Panc1 (cell line): ENCODE measurements at regions not wholly inside any gene's neighbourhood (a gene's known extent, or its start where the extent isn't known, plus 50 kb on each side); places are given as distances from the start of the nearest gene placed in this dataset.

Experiments used
- CTCF ChIP-seq: fragments of 450-650 bp; IDR thresholded peaks from 2 replicates; pipeline ENCODE4 v1.5.1; 2017; ENCODE audit warnings: mild to moderate bottlenecking
- POLR2AphosphoS5 ChIP-seq: IDR thresholded peaks from 2 replicates; pipeline ENCODE4 v1.6.1; 2012; ENCODE audit warnings: mild to moderate bottlenecking, low read depth, low read length, moderate library complexity
- TCF7L2 ChIP-seq: IDR thresholded peaks from 2 replicates; pipeline ENCODE4 v1.6.1; 2011; ENCODE audit warnings: mild to moderate bottlenecking, low read depth, low read length, inconsistent platforms
- TF ChIP-seq, protein P1 (sequence below), 2 experiments: IDR thresholded peaks; 2 replicates each; pipeline ENCODE4 v1.6.1; 2011 to 2012; ENCODE audit warnings: low read depth in 2 of 2, control low read depth in 1 of 2, low read length in 1 of 2, mild to moderate bottlenecking in 1 of 2, moderate library complexity in 1 of 2; ENCODE audit not compliant: insufficient read depth in 1 of 2

- TF ChIP-seq CTCF (no peak), POLR2AphosphoS5 (no peak), TCF7L2 (no peak)
- TF ChIP-seq, protein P1, sequence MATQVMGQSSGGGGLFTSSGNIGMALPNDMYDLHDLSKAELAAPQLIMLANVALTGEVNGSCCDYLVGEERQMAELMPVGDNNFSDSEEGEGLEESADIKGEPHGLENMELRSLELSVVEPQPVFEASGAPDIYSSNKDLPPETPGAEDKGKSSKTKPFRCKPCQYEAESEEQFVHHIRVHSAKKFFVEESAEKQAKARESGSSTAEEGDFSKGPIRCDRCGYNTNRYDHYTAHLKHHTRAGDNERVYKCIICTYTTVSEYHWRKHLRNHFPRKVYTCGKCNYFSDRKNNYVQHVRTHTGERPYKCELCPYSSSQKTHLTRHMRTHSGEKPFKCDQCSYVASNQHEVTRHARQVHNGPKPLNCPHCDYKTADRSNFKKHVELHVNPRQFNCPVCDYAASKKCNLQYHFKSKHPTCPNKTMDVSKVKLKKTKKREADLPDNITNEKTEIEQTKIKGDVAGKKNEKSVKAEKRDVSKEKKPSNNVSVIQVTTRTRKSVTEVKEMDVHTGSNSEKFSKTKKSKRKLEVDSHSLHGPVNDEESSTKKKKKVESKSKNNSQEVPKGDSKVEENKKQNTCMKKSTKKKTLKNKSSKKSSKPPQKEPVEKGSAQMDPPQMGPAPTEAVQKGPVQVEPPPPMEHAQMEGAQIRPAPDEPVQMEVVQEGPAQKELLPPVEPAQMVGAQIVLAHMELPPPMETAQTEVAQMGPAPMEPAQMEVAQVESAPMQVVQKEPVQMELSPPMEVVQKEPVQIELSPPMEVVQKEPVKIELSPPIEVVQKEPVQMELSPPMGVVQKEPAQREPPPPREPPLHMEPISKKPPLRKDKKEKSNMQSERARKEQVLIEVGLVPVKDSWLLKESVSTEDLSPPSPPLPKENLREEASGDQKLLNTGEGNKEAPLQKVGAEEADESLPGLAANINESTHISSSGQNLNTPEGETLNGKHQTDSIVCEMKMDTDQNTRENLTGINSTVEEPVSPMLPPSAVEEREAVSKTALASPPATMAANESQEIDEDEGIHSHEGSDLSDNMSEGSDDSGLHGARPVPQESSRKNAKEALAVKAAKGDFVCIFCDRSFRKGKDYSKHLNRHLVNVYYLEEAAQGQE (IDR thresholded peaks at IDR 0.05; ENCODE audit: insufficient read depth in 1 of 2, low read depth in 2 of 2, low read length in 1 of 2) = no peak
These were observed 142.8 kb downstream of the GADD45G start for GRCh38 chr9:89747596-89747995.
